ENCODE measurements at regions not wholly inside any gene's neighbourhood (a gene's known extent, or its start where the extent isn't known, plus 50 kb on each side); places are given as distances from the start of the nearest gene placed in this dataset.

DNA sequence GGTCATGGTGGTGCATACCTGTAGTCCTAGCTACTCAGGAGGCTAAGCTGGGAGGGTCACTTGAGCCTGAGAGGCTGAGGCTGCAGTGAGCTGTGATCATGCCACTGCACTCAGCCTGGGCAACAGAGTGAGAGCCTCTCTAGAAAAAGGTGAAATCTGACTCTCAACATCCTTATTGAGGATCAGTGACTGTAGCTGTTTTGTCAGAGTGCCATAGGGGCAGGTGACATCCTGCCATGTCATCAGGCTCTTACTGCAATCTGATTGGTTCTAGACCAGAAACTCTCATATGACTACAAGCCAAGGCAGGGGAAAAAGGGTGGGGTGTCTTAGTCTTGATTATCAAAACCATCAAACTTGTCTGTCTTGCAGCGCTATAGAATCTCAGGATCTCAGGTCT lies 62.8 kb upstream of the NGF start:
- intact Hi-C loops (cut with DNase I, micrococcal nuclease): no loop called here
- ATAC-seq (no peak), DNase-seq (no peak)

DNA sequence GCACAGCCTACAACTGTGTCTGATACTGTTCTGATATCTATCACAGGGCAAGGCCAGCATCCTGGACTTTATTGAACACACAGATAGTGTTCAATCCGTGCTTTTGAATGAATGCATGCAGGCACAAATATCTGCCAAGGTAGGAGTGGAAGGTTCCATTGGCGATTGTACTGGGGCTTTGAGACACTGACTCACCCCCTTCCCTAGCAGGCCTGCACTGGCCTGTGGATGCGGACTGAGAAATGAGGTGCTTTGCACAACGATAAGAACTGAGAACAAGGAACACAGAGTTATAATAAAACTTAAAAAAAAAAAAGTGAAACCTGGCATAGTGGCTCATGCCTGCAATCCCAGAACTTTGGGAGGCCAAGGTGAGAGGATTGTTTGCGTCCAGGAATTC lies 62.4 kb upstream of the NGF start:
- ATAC-seq: no peak
- no peak for DNase-seq
- intact Hi-C loops (cut with DNase I, micrococcal nuclease): no loop called here

DNA sequence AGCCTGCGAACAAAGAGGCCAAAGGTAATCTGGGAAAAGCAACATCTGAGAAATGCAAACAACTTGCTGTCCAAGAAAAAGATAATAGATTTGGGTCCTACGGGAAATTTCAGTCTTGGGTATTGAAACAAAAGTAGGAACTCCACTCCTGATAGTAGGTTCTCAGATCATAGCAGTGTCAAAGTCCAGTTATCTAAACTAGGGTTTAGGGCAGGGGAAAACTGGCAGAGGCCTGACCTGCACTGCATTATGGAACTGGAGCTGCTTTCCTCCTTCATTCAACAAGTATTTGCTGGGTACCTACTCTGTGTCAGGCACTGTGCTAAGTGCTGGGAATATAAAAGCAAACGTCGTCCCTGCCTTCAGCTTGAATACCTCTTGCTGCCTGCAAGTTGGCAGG lies 60.7 kb upstream of the NGF start:
- ATAC-seq (no peak), DNase-seq (no peak)
- intact Hi-C loops (cut with DNase I, micrococcal nuclease): no loop called here

Data from left colon (tissue), 2 donors.